KOPT-K1 (cell line): ENCODE measurements at regions not wholly inside any gene's neighbourhood (a gene's known extent, or its start where the extent isn't known, plus 50 kb on each side); places are given as distances from the start of the nearest gene placed in this dataset.
"Not testable (repeated sequence)": the region's sequence is repeated elsewhere in the genome, so short reads cannot be mapped to it uniquely, and the experiment has no call there.

ENCODE experiments used
- H3K27ac ChIP-seq: fragments of 200-600 bp; sonication (generic); 2 replicates; pipeline ENCODE4 v1.5.1; 2016; ENCODE audit warnings: antibody characterized with exemption, mild to moderate bottlenecking, low read depth, low read length; ENCODE audit not compliant: poor library complexity, severe bottlenecking
- H3K36me3 ChIP-seq: fragments of 200-600 bp; sonication (generic); 2 replicates; pipeline ENCODE4 v1.5.1; 2017; ENCODE audit warnings: antibody characterized with exemption, mild to moderate bottlenecking, low read length, moderate library complexity; ENCODE audit not compliant: insufficient read depth
- H3K9me3 ChIP-seq: fragments of 200-600 bp; sonication (generic); 2 replicates; pipeline ENCODE4 v1.5.1; 2017; ENCODE audit warnings: antibody characterized with exemption, low read length, mild to moderate bottlenecking; ENCODE audit not compliant: insufficient read depth, poor library complexity, severe bottlenecking

DNA sequence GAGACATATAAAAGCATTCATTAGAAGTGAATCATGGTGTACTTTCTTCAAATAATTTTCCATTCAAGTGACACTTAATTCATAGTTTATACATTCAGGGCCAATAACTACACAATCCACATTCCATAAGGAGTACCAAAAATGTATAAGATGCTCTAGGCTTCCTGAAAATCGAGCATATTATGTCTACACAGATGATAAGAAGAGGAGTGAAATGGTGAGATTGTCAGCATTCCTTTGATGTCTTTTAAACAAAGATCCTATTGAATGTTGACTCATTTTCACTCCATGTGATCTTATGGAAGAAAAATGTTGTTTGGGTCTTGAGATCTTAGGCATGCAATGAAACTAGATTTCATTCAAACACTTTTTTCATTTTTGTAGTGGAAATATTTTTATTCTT lies 843.2 kb downstream of the KCNA4 start:
- Histone ChIP-seq H3K36me3 (no peaks in the 10 kb centered on the region), H3K27ac (no peak overlapping the region), H3K9me3 (no peaks in the 10 kb centered on the region)

DNA sequence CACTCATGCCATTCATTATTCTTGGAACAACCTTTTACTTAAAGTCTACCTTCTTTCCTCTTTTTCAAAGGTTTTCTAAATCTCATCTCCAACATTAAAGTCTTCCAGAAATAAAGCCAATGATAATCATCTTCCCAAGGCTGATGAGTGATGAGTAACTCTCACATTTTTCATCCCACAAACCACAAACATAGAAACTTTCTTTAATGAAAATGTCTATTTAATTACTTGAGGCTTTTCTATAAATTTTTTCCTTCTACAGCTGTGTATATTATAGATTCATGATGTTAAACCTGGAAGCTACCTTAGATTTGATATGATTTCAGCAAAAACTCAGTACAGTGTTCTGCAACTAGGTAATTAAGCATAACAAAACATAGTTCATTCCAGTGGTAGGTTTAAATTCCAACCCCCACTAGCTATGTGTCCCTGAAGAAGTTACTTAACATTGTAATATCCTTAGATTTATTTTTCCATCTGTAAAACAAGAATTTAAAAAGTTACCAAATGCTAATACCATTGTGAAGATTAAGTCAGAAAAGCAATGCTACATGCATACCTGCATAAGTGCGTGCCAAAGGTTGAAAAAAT lies 845.4 kb downstream of the KCNA4 start:
- Histone ChIP-seq H3K9me3 (no peaks in the 10 kb centered on the region), H3K27ac (no peak overlapping the region), H3K36me3 (no peaks in the 10 kb centered on the region)

DNA sequence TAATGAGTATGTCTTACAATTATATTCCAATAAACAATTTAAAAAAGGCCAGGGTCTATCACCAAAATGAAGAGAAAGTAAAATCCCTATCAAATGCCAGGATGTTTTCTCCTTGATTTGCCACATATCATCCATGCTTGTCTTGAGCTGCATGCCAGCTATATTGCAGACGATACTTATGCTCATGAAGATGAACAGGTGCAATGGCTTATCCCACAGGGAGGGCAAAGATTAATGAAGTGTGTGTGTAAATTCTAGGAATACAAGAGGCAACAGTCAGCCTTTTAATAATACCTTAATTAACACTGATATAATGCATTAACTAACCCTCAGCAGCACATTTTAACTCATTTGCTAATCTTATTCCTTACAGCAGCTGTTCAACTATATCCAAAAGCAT lies 850.5 kb downstream of the KCNA4 start:
- H3K9me3 ChIP-seq = no peaks in the 10 kb centered on the region
- H3K27ac ChIP-seq = no peak overlapping the region
- H3K36me3 ChIP-seq = no peaks in the 10 kb centered on the region

DNA sequence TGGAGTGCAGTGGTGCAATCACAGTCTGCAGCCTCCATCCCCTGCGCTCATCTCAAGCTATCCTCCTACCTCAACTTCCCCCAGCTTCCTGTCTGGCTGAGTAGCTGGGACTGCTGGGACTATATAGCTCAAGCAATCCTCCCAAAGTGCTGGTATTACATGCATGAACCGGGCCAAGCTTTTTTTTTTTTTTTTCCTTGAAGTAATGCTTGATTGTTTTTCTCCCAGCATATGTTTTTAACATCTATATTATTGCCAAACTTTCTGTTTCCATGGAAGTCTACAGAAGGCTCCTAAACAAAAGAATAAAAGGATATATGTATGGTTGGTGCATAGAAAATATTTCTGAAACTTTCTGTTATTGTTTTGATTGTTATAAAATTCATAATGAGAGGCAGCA lies 853.6 kb downstream of the KCNA4 start:
- Histone ChIP-seq H3K27ac (no peak overlapping the region), H3K36me3 (no peaks in the 10 kb centered on the region), H3K9me3 (no peaks in the 10 kb centered on the region)

DNA sequence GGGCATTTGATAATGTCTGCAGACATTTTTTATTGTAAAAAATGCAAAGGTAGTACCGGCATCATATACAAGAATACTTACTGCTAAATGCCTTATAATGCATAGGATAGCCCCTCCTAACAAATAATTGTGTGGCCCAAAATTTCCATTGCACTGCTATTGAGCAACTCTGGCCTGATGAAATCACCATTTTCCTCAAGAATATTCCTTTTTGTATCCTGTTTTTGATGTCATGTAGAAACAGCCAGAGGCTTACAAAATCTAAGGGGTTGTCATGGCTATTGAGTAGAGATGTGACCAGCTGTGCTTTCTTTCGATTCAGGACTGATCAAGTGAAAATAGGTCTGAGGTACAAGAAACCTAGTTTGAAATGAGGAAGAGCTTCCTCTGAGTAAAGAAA lies 854.3 kb downstream of the KCNA4 start:
- Histone ChIP-seq H3K27ac (no peak overlapping the region), H3K9me3 (no peaks in the 10 kb centered on the region), H3K36me3 (no peaks in the 10 kb centered on the region)

DNA sequence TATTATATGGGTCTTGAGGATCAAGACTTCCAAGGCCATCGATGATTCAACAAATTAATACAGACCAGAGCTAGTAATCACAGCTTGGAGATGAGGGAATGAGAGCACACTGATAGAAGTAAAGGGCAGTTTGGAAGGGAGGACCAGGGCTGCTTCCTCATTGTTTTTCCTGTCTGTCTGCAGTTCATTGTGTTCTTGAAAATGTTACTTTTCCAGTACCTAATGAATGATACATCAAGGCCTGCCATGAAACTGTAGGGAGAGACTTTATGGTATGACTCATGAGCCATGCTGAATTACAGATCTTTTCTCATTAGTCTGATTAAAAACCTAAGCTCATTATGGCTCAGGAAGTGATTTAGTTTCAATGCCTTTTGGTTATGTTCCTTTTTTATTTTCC lies 855.6 kb downstream of the KCNA4 start:
- Histone ChIP-seq H3K36me3 (no peaks in the 10 kb centered on the region), H3K27ac (no peak overlapping the region), H3K9me3 (no peaks in the 10 kb centered on the region)

DNA sequence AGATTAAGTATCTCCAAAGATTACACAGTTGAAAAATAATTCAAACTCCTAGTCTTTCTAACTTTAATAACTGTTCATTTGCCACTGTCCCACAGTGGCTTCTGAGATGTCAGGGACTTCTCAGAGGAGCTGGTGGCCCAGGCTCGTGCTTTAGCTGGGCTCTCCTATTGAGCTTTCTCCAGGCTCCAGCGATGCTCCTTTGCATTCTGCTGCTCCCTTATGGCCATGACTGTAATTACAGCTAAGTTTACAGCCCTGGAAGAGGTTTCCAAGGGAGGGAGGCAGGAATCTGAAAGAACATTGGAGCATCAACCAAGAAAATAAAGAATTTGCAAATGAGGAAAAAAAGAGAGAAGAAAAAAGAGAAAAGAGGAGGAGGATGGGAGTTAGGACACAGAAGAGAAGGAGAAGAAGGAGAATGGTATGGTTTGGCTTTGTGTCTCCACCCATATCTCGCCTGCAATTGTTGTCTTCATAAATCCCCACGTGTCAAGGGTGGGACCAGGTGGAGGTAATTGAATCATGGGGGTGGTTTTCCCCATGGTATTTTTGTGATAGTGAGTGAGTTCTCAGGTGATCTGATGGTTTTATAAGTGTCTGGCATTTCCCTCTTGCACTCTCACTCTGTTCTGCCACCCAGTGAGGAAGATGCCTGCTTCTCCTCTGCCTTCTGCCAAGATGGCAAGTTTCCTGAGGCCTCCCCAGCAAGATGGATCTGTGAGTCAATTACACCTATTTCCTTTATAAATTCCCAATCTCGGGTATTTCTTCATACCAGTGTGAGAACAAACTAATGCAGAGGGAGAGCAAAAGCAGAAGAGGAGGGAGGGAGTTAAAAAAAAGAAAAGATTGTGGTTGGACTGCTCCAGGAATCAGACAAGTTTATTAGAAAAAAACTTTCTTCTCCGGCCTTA lies 857.0 kb downstream of the KCNA4 start:
- Histone ChIP-seq H3K36me3 (no peaks in the 10 kb centered on the region), H3K27ac (no peak overlapping the region), H3K9me3 (no peaks in the 10 kb centered on the region)

DNA sequence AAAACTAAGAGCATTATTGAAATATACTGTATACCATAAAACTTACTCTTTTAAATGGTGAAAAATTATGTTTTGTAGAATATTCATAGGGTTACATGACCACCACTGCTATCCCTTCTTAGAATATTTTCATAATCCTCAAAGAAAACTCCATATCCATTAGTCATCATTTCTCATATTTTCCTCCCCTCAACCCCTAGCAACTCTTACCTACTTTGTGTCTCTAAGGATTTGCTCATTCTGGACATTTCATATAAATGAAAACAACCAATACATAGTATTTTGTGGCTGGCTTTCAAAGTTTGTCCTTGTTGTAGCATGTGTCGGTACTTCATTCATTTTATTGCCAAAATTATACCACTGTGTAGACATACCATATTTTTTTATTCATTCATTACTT lies 863.8 kb downstream of the KCNA4 start:
- Histone ChIP-seq H3K9me3 (no peaks in the 10 kb centered on the region), H3K27ac (no peak overlapping the region), H3K36me3 (no peaks in the 10 kb centered on the region)

DNA sequence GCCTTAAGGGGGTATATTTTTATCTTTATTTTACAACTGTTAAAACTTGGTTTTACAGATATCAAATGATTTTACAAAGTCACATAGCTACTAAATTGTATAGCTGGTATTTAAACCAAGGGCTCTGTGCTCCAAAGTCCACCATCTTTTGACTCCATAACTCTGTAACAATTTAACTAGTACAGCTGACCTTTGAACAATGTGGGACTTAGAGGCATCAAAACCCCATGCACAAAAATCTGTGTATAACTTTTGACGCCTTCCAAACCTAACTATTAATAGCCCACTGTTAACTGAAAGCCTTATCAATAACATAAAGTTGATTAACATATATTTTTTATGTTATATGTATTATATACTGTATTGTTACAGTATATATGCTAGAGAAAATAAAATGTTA lies 874.3 kb downstream of the KCNA4 start:
- H3K36me3 ChIP-seq, H3K9me3 ChIP-seq, H3K27ac ChIP-seq: not testable (repeated sequence)

DNA sequence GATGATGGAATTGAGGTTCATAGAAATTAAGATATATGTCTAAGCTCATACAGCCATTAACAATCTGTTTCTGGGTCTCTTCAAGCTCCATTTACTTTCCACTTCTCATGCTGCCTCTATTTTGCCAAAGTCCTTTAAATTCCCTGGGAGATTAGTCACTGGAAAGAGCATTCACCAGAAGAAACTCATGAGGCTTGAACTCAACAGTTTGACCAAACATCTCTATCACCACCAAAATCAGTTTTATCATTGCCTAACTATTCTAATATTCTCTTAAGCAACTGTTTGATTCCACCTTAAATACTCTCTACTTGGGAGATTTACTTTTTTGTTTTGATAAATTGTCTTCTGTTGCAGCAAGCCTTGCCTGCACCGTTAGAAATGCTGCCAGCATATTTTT lies 881.3 kb downstream of the KCNA4 start:
- H3K36me3 ChIP-seq = no peaks in the 10 kb centered on the region
- no peak overlapping the region for H3K27ac ChIP-seq
- H3K9me3 ChIP-seq = no peaks in the 10 kb centered on the region

DNA sequence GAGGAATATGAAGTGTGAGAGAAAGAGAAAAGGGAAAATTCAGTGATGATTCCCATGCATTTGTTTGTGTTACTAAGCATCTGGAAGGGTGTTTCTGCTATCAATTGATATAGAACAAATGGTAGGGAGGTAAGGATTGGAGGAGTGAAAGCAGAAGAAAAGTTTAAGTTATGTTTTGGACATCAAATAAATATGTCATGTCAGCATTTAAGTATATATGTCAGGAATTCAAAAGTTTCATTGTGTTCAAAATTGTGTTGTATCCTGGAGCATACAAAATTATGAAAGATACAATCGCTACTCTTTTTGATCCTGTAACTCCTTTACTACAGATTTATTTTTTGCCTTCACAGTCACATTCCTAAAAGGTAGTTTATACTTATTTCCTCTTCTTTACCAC lies 885.8 kb downstream of the KCNA4 start:
- H3K36me3 ChIP-seq = no peaks in the 10 kb centered on the region
- H3K27ac ChIP-seq = no peak overlapping the region
- H3K9me3 ChIP-seq = no peaks in the 10 kb centered on the region

DNA sequence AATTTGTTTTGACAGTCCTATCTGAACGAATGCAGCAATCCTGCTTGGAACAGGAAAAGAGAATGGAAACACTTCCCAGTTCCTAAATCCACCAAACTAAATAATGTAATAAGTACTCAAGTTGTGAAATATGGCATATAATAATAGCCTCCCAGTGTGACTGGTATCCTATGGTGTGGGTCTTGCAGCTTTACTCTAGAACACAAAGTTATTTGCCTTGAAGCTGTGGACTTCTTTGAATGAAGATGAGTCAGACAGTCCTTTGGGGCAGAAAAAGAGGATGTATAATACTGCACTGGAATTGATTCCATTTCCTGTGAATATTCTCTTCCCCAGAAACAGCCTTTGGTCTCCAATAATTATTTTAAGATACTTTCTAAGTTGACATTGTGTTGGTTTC lies 887.0 kb downstream of the KCNA4 start:
- Histone ChIP-seq H3K9me3 (no peaks in the 10 kb centered on the region), H3K27ac (no peak overlapping the region)

DNA sequence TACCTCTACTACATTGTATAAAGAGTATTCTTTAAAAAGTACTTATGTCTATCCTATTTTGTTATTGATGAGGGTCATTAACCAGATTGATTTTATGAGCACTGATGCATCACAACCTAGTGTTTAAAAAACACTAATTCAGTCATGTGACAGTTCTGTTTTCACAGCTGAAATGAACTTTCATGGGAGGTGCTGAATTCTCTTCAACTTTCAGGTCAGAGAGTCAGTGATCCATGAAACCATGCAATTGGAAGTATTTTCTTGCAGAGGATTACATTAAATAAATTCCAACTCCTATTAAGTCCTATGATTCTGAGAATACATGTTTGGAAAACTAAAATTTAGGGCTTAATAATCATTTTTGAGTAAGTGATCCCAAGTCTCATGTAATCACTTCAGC lies 889.4 kb downstream of the KCNA4 start:
- Histone ChIP-seq H3K27ac (no peak overlapping the region), H3K36me3 (no peaks in the 10 kb centered on the region), H3K9me3 (no peaks in the 10 kb centered on the region)

More for the DNA sequence above, 887.0 kb downstream of the KCNA4 start:
- no peaks in the 10 kb centered on the region for H3K36me3 ChIP-seq

DNA sequence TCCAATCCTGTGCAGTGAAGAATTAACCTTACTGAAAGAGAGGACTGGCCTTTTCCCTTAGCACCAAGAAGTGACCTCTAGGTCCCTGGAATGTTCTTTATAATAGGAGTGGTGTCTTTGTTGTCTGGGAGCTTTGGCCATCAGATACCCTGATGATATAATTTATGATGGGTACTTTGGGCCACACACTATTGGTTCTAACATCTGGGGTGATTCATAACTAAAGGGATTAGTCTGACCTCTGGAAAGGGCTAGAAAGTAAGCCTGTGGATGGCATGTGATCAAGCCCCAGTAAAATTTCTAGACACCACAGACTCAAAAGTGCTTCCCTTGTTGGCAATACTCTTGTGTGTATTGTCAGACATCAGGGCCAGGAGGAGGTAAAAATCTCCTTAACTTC lies 891.2 kb downstream of the KCNA4 start:
- Histone ChIP-seq H3K9me3 (no peaks in the 10 kb centered on the region), H3K27ac (no peak overlapping the region), H3K36me3 (no peaks in the 10 kb centered on the region)

DNA sequence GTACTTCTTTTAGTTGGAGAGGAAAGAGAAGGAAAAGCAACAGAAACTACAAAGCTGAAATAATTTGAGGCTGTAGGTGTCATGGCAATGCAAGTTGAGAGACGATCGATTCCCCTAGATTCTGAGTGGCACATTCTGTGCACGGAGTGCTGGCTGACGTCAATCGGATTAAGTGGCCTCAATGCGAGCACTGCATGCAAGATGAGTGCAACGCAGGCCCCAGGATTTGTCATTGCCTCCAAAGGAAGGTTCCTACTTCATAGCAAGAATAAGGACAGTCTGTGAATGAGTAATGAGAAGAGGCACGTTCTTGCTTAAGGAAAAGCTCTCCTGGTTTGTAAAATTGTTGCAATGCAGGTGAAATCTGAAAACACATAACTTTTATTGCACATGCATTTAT lies 892.4 kb downstream of the KCNA4 start:
- no peaks in the 10 kb centered on the region for H3K9me3 ChIP-seq
- H3K27ac ChIP-seq = no peak overlapping the region
- no peaks in the 10 kb centered on the region for H3K36me3 ChIP-seq
